GM12864 (cell line): ENCODE measurements at regions not wholly inside any gene's neighbourhood (a gene's known extent, or its start where the extent isn't known, plus 50 kb on each side); places are given as distances from the start of the nearest gene placed in this dataset.

Source experiments
- DNase-seq: peaks from one replicate; pipeline ENCODE4 v3.0.0-alpha.2; 2011; ENCODE audit warnings: low read depth
- H3K4me3 ChIP-seq: 2 replicates; pipeline ENCODE4 v1.5.1; 2011; ENCODE audit warnings: mild to moderate bottlenecking, low read depth, low read length, control low read depth
- CTCF ChIP-seq: IDR thresholded peaks from 2 replicates; pipeline ENCODE4 v1.5.1; 2011; ENCODE audit warnings: low read depth, mild to moderate bottlenecking, moderate library complexity, low read length, control low read depth, inconsistent platforms; ENCODE audit errors: missing control alignments

GRCh38 chr13:107348471-107348870 lies 780.5 kb upstream of the ARGLU1 start:
- no peak overlapping the region for H3K4me3 ChIP-seq
- no peak for DNase-seq
- TF ChIP-seq CTCF: no peak

- no peak for TF ChIP-seq CTCF
- DNase-seq: no peak
Measured at GRCh38 chr13:107347641-107348369, 779.9 kb upstream of the ARGLU1 start.

GRCh38 chr13:107342747-107343146 lies 774.8 kb upstream of the ARGLU1 start:
- H3K4me3 ChIP-seq: no peak overlapping the region
- no peak for TF ChIP-seq CTCF
- no peak for DNase-seq

More at GRCh38 chr13:107347641-107348369, 779.9 kb upstream of the ARGLU1 start:
- no peak overlapping the region for H3K4me3 ChIP-seq

GRCh38 chr13:107339209-107339608 lies 771.3 kb upstream of the ARGLU1 start:
- no peak for DNase-seq
- H3K4me3 ChIP-seq: no peak overlapping the region
- no peak for TF ChIP-seq CTCF

- no peak for TF ChIP-seq CTCF
- DNase-seq: no peak
- H3K4me3 ChIP-seq: no peak overlapping the region
Measured at GRCh38 chr13:107332188-107332587, 764.3 kb upstream of the ARGLU1 start.

- no peak for TF ChIP-seq CTCF
- H3K4me3 ChIP-seq: no peak overlapping the region
- no peak for DNase-seq
Measured at GRCh38 chr13:107331359-107331758, 763.4 kb upstream of the ARGLU1 start.

GRCh38 chr13:107330484-107330883 lies 762.5 kb upstream of the ARGLU1 start:
- TF ChIP-seq CTCF: no peak

More at GRCh38 chr13:107330484-107330883, 762.5 kb upstream of the ARGLU1 start:
- DNase-seq: no peak
- H3K4me3 ChIP-seq: no peak overlapping the region
